Subcutaneous abdominal adipose tissue (tissue), 5 donors: ENCODE measurements at regions not wholly inside any gene's neighbourhood (a gene's known extent, or its start where the extent isn't known, plus 50 kb on each side); places are given as distances from the start of the nearest gene placed in this dataset.
A peak's percentile ranks its signal among the peaks of the same experiment; 100 is the strongest.

Source experiments
- H3K27ac ChIP-seq: one replicate; pipeline ENCODE4 v1.7.0; 2013; ENCODE audit warnings: low read depth, mild to moderate bottlenecking, inconsistent platforms, low read length, moderate library complexity
- H3K27me3 ChIP-seq, 5 donors: one replicate each; pipeline ENCODE4 v1.7.0; 2013; ENCODE audit warnings: low read length in 5 of 5, inconsistent platforms in 1 of 5; ENCODE audit not compliant: control insufficient read depth in 5 of 5, insufficient read depth in 4 of 5
- H3K36me3 ChIP-seq, 5 donors: one replicate each; pipeline ENCODE4 v1.7.0; 2013; ENCODE audit warnings: low read length in 5 of 5; ENCODE audit not compliant: control insufficient read depth in 5 of 5, insufficient read depth in 5 of 5
- H3K4me1 ChIP-seq, 5 donors: one replicate each; pipeline ENCODE4 v1.7.0; 2013; ENCODE audit warnings: low read length in 5 of 5, mild to moderate bottlenecking in 3 of 5, moderate library complexity in 1 of 5; ENCODE audit not compliant: control insufficient read depth in 5 of 5, insufficient read depth in 5 of 5
- H3K4me3 ChIP-seq, 5 donors: one replicate each; pipeline ENCODE4 v1.7.0; 2013; ENCODE audit warnings: low read length in 5 of 5, low read depth in 1 of 5
- H3K9ac ChIP-seq, 5 donors: one replicate each; pipeline ENCODE4 v1.7.0; 2013; ENCODE audit warnings: low read length in 5 of 5, mild to moderate bottlenecking in 4 of 5, moderate library complexity in 3 of 5
- H3K9me3 ChIP-seq, 5 donors: one replicate each; pipeline ENCODE4 v1.7.0; 2013; ENCODE audit warnings: low read length in 5 of 5; ENCODE audit not compliant: control insufficient read depth in 5 of 5
- donor health status: healthy.
- donor health status: healthy.
- donor health status: healthy.
- donor health status: healthy.
- donor health status: healthy.

GRCh38 chr18:30072609-30073385 lies 969.7 kb downstream of the DSC3 start:
- Histone ChIP-seq H3K27ac (no peak overlapping the region), H3K9me3 (peaks cover 3 to 22% (median 19%) of the 10 kb centered on the region in 5 donors), H3K4me1 (no peaks in the 10 kb centered on the region), H3K36me3 (no peaks in the 10 kb centered on the region), H3K9ac (no peak overlapping the region), H3K27me3 (no peaks in the 10 kb centered on the region), H3K4me3 (peak overlapping the region in 1 of 5 donors; percentile 7)

- no peak overlapping the region for H3K9ac ChIP-seq
- no peaks in the 10 kb centered on the region for H3K27me3 ChIP-seq
- peaks cover 0 to 7% (median 2%) of the 10 kb centered on the region in 5 donors for H3K9me3 ChIP-seq
- H3K27ac ChIP-seq, result no peak overlapping the region
- no peaks in the 10 kb centered on the region for H3K4me1 ChIP-seq
- H3K36me3 ChIP-seq, result no peaks in the 10 kb centered on the region
- no peak overlapping the region for H3K4me3 ChIP-seq
Measured at GRCh38 chr18:30066288-30066687, 976.3 kb downstream of the DSC3 start.

GRCh38 chr18:30057398-30057797 lies 985.1 kb downstream of the DSC3 start:
- H3K27ac ChIP-seq, result no peak overlapping the region
- H3K9me3 ChIP-seq, result no peaks in the 10 kb centered on the region
- no peak overlapping the region for H3K9ac ChIP-seq
- no peaks in the 10 kb centered on the region for H3K27me3 ChIP-seq
- no peaks in the 10 kb centered on the region for H3K36me3 ChIP-seq
- H3K4me1 ChIP-seq, result no peaks in the 10 kb centered on the region
- no peak overlapping the region for H3K4me3 ChIP-seq

- Histone ChIP-seq H3K9ac (no peak overlapping the region), H3K4me1 (no peaks in the 10 kb centered on the region), H3K27ac (no peak overlapping the region), H3K9me3 (no peaks in the 10 kb centered on the region), H3K4me3 (no peak overlapping the region), H3K36me3 (no peaks in the 10 kb centered on the region), H3K27me3 (no peaks in the 10 kb centered on the region)
Measured at GRCh38 chr18:30056528-30056927, 986.0 kb downstream of the DSC3 start.

- no peak overlapping the region for H3K9ac ChIP-seq
- no peaks in the 10 kb centered on the region for H3K27me3 ChIP-seq
- H3K36me3 ChIP-seq, result no peaks in the 10 kb centered on the region
- H3K9me3 ChIP-seq, result no peaks in the 10 kb centered on the region
- no peaks in the 10 kb centered on the region for H3K4me1 ChIP-seq
- H3K4me3 ChIP-seq, result no peak overlapping the region
- H3K27ac ChIP-seq, result no peak overlapping the region
Measured at GRCh38 chr18:30044496-30044895, 998.0 kb downstream of the DSC3 start.

- Histone ChIP-seq H3K9ac (no peak overlapping the region), H3K27me3 (no peaks in the 10 kb centered on the region)
Measured at GRCh38 chr18:30039201-30039600, 1003.3 kb downstream of the DSC3 start.

GRCh38 chr18:30034818-30035217 lies 1007.7 kb downstream of the DSC3 start:
- Histone ChIP-seq H3K36me3 (no peaks in the 10 kb centered on the region), H3K9ac (no peak overlapping the region), H3K27me3 (no peaks in the 10 kb centered on the region), H3K9me3 (peaks cover 0 to 5% (median 3%) of the 10 kb centered on the region in 5 donors), H3K4me3 (no peak overlapping the region), H3K4me1 (no peaks in the 10 kb centered on the region), H3K27ac (no peak overlapping the region)

More at GRCh38 chr18:30039201-30039600, 1003.3 kb downstream of the DSC3 start:
- H3K36me3 ChIP-seq, result no peaks in the 10 kb centered on the region
- no peak overlapping the region for H3K4me3 ChIP-seq
- no peak overlapping the region for H3K27ac ChIP-seq
- no peaks in the 10 kb centered on the region for H3K4me1 ChIP-seq
- peaks cover 0 to 5% (median 3%) of the 10 kb centered on the region in 5 donors for H3K9me3 ChIP-seq

GRCh38 chr18:30016179-30016578 lies 1026.4 kb downstream of the DSC3 start:
- no peaks in the 10 kb centered on the region for H3K9me3 ChIP-seq
- H3K4me1 ChIP-seq, result no peaks in the 10 kb centered on the region
- no peak overlapping the region for H3K4me3 ChIP-seq
- no peaks in the 10 kb centered on the region for H3K27me3 ChIP-seq
- no peaks in the 10 kb centered on the region for H3K36me3 ChIP-seq
- H3K27ac ChIP-seq, result no peak overlapping the region
- H3K9ac ChIP-seq, result no peak overlapping the region

- Histone ChIP-seq H3K27me3 (no peaks in the 10 kb centered on the region), H3K36me3 (no peaks in the 10 kb centered on the region), H3K27ac (no peak overlapping the region), H3K4me3 (no peak overlapping the region), H3K9me3 (no peaks in the 10 kb centered on the region), H3K9ac (no peak overlapping the region), H3K4me1 (no peaks in the 10 kb centered on the region)
Measured at GRCh38 chr18:30004965-30005364, 1037.6 kb downstream of the DSC3 start.

- H3K4me1 ChIP-seq, result no peaks in the 10 kb centered on the region
- peaks cover 0 to 3% (median 0%) of the 10 kb centered on the region in 5 donors for H3K9me3 ChIP-seq
- no peak overlapping the region for H3K9ac ChIP-seq
- no peaks in the 10 kb centered on the region for H3K27me3 ChIP-seq
- no peak overlapping the region for H3K27ac ChIP-seq
- H3K36me3 ChIP-seq, result no peaks in the 10 kb centered on the region
- H3K4me3 ChIP-seq, result no peak overlapping the region
Measured at GRCh38 chr18:29982218-29982617, 1060.3 kb downstream of the DSC3 start.
